NCI-H187 treated with DMSO at 0.1 percent for 48 hours (cell line): ENCODE measurements at regions not wholly inside any gene's neighbourhood (a gene's known extent, or its start where the extent isn't known, plus 50 kb on each side); places are given as distances from the start of the nearest gene placed in this dataset.
"Not testable (repeated sequence)": the region's sequence is repeated elsewhere in the genome, so short reads cannot be mapped to it uniquely, and the experiment has no call there.

Experiments used
- DNase-seq: peaks from one replicate; lab custom pipeline; 2025; lab: John Stamatoyannopoulos, UW

DNA sequence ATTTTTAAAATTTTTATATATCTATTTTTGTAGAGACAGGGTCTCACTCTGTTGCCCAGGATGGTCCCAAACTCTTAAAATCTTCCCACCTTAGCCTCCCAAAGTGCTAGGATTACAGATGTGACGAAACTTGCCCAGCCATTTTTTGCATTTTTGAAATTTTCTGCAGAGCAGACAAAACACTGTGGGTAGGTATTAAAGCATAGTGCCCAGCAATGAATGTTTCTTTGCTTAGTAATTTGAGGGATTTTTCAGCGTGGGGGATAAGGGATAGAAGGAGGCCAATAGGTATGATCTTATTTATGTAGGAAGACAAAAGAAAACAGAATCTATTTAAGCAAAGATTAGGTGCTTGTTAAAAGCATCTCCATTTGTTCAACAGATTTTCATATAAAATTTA lies 446.8 kb upstream of the DPH6 start:
- no peak for DNase-seq

DNA sequence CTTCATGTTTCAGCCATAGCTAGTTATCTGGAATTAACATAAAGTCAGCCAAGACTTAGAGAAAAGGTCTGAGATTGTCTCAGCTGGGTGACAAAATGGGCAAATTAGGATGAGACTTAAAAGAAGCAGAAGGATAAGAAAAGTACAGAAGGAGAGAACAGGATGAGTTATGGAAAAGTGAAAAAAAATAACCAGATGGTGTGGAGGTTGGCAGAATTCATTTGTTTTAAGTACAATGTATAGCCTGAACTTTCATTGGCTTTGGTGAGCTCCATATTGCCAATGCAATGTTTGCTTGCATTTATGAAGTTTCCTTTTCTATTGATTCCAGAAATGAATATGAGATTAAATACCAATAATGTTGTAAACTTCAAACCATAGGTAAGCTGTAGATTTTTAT lies 447.2 kb upstream of the DPH6 start:
- no peak for DNase-seq

GRCh38 chr15:35994876-35995275 lies 448.9 kb upstream of the DPH6 start:
- DNase-seq, result no peak

DNA sequence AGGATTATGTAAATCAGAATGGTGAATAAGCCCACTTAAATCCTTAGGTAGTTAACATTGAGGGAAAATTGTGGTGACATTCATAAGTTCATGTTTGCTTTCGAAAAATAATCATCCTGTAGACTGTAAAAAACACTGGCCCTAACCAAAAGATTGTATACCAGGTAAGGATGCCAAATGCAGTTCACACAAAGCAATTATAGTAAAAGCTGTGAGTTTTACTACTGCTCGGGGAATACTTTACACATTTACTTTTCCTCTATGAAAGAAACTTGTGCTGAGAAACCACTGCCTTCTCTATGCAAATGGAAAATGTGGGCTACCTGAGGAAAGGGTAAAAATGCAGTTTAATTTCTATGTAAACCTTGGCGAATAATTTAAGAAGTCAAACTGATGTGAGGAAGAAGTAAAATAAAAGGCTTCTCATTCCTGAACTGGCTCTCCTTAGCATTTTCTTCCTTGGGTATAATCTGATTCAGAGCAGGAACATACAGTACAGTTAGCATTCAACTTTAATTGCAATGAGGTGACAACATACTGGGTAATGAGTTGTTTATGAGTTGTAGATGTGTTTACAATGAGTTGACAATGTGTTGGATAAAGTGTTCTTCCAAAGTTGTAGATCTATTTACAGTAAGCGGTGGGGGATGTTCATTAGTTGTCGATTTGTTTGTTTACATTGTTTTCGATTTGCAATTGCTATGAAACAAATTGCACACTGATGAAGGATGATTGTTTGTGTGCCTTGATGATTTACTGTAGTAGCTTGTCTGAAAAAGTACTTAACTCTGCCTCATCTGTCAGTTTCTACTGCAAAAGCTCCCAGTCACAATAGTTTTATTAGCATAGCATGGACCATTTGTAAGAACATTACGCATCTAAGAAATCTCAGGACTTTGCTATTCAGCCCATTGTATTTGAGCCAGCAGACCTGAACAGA lies 453.0 kb upstream of the DPH6 start:
- no peak for DNase-seq

DNA sequence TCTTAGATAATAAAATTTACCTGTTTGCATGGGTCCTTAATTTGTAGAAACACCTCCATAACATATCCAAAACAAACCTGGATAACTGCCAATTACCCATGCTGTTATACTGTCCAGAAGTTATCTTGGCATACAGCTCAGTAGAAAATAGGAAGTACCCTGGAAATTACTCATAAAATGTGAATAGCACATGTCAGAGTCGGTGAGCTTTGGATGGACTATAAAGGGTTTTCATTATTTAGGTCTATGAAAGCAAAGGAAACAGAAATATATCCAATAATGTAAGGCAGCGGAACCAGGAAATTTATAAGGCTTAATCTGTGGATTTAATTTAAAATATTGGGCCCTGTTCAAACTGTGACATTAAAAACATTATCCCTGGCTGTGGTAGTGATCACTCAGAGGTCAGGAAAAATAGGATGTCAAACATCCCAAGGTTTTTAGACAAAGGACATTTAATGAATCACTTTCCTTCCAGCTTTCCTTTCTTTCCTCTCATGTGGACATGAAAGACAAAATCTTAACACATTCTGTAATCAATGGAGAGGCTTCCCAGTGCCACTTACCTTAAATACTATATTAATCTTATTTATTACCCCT lies 459.0 kb upstream of the DPH6 start:
- DNase-seq, result no peak

DNA sequence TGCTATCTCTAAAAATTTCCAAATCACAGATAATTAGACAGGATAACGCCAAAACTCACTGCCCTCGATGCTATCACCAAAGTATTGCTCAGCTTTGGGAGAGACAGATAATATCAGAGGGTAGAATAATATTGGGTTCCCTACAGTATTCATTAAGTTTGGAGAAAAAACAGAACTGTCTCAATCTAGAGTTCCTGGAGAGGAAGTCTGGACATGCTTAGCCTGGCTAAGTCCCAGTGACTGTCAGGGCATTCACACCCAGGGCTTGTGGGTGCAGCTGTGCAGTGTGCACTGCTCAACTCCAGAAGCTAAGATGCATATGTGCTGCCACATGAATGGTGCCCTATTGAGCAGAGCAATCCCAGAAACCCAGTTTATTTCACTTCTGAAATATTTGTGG lies 459.6 kb upstream of the DPH6 start:
- DNase-seq, result no peak

- DNase-seq, result no peak
Observed at GRCh38 chr15:36007699-36008098, 461.7 kb upstream of the DPH6 start.

DNA sequence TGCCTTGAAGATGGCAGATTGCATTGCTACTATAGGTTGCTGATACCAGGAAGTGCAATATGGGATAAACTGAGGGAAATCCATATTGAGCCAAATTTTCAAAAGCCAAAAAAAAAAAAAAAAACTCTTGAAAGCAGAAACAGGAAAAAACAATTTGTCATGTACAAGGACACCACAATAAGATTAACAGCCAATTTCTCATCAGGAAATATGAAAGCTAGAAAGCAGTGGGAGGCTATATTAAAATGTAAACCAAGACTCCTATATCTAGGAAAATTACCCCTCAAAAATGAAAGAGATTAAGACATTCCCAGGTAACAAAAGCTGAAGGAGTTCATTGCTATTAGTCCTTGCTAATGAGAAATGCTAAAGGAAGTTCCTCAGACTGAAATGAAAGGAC lies 462.8 kb upstream of the DPH6 start:
- no peak for DNase-seq

- DNase-seq, result no peak
Observed at GRCh38 chr15:36024031-36024688, 478.2 kb upstream of the DPH6 start.

DNA sequence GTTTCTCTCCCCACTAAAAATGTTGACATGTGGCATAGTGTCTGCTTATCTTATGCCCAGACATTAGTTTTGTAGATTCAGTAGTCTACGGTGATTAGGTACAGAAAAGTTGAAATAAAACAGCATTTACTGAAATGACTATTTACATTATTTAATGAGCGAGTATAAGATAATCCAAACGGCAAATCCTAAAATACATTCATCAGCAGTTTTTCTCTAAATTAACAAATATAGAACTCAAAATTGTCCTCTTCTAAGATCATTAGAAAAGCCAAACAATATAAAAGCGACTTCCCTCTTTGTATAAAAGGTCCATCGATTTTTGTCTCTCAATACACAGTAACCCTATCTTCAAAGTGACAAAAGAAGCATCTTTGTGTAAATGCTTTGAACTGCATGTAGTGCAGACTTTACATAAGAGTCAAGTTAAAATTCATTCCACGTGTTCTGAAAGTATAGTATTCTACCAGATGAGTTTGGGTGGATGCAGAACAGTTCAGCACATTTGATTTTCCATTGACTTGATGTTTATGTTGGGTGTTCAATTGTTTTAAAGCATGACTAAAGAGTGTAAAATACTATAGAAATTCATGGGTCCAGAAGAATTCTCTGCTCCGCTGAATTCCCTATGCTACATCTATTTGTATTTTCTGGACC lies 480.8 kb upstream of the DPH6 start:
- no peak for DNase-seq

DNA sequence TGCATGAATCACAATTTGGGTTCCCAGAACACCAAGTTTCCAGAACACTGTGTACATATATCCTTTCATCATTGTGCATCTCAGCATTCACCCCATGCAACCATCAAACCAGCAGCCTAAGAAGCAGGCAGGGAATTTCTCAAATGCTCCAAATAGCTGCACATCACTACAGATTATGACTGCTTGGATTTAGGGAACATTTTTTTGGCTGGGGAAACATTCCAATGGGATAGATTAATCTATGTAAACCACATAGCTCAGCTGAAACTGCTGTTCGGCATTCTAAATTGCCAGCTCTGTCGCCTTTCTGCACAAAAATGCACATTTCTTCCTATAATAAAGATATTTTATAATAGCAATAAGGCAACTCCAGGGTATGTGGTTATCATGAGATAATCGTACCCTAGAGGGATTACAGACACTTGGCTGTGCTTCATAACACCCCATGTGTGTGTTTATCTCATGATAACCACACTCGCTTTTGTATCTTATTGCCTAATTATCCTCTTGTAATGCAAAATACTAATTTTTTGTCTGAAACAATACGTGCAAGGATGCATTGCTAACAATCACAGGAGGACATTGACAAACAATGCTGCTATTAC lies 483.7 kb upstream of the DPH6 start:
- no peak for DNase-seq

DNA sequence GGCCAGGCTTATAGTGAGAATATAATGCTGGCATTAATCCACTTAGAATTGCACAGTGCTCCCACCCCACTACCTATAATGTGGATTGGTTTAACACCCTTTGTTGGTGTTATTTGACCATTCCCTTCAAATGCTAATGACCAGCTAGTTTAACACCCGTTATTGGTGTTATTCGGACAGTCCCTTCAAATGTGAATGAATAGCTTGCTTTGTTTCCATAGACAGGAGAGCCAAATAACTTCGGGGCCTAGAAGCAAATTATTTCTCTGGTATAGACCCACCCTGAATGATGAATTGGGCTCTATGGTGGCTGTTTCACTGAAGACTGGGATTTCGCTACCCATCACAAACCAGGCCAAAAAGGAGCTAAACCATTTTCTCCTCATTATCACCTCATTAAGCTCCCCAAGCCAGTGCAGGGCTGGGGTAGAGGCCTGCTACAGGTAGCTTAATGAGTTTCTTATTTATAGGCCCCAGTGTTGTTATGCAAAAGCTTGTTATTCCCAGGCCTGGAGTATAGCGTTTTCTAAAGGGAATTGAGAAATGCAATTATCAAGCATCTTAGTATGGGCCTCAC lies 494.1 kb upstream of the DPH6 start:
- no peak for DNase-seq

DNA sequence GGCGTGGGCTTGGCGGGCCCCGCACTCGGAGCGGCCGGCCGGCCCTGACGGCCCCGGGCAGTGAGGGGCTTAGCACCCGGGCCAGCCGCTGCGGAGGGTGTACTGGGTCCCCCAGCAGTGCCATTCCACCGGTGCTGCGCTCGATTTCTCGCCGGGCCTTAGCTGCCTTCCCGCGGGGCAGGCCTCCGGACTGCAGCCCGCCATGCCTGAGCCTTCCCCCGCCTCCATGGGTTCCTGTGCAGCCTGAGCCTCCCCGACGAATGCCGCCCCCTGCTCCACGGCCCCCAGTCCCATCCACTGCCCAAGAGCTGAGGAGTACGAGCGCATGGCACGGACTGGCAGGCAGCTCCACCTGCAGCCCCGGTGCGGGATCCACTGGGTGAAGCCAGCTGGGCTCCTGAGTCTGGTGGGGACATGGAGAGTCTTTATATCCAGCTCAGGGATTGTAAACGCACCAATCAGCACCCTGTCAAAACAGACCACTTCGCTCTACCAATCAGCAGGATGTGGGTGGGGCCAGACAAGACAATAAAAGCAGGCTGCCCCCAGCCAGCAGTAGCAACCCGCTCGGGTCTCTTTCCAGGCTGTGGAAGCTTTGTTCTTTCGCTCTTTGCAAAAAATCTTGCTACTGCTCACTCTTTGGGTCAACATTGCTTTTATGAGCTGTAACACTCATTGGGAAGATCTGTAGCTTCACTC lies 501.2 kb upstream of the DPH6 start:
- DNase-seq, result not testable (repeated sequence)

GRCh38 chr15:36050899-36051298 lies 504.9 kb upstream of the DPH6 start:
- no peak for DNase-seq

DNA sequence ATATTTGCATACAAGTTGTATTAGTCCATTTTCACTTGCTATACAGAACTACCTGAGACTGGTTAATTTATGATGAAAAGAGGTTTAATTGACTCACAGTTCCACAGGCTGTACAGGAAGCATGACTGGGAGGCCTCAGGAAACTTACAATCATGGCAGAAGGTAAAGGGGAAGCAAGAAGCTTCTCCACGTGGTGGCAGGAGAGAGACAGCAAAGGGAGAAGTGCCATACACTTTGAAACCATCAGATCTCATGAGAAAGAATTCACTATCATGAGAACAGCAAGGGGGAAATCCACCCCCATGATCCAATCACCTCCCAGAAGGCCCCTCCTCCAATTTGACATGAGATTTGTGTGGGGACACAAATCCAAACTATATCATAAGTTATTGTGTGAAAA lies 506.7 kb upstream of the DPH6 start:
- DNase-seq, result not testable (repeated sequence)

- DNase-seq, result no peak
Observed at GRCh38 chr15:36053746-36054145, 507.8 kb upstream of the DPH6 start.

- no peak for DNase-seq
Observed at GRCh38 chr15:36059596-36059995, 513.6 kb upstream of the DPH6 start.

- DNase-seq, result no peak
Observed at GRCh38 chr15:36062357-36062756, 516.4 kb upstream of the DPH6 start.

DNA sequence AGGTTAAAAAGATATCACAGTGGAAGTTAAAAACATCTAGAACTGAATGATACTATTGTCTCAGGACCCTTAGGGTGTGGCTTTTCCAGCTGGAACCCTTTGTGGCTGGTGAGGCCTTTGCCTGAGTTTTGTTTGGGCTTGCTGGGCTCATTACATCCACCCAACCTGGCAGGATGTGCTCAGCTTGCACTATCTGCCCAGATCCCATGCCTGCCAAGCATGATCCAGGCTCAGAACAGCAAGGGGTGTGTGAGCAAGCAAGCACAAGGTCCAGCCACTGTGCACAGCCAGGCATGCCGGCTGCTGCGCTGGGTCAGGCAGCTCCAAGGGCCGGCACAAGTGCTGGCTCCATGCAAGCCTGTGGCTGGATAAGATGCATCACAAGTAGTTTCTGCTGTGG lies 512.7 kb upstream of the CDIN1 start:
- no peak for DNase-seq

GRCh38 chr15:36067483-36068274 lies 511.7 kb upstream of the CDIN1 start:
- DNase-seq, result no peak
